ENCODE measurements at regions not wholly inside any gene's neighbourhood (a gene's known extent, or its start where the extent isn't known, plus 50 kb on each side); places are given as distances from the start of the nearest gene placed in this dataset.
A peak's percentile ranks its signal among the peaks of the same experiment; 100 is the strongest.

DNA sequence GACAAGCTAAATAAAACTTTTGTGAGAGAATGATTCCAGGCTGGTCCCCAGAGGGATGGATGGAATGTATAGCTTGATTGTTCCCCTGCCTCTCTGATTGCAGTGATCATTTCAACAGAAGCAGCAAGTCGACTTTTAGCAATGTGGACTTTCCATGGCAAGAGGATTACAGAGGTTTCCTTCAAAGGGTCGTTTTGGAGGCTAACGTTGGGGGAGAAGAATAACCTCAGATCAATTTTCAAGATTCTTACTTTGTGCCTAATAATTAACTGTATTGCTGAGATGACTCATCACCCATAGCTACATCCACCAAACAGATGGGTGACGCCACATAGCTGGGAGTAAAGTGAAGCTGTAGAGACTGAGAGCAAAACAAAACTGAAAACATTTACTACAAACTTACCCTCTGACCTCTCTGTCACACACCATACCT, 79.9 kb downstream of the GTPBP8 start:
- Histone ChIP-seq H3K36me3 (ENCODE audit: insufficient read depth, low read length) (no peaks in the 10 kb centered on the region), H3K27me3 (ENCODE audit: control insufficient read depth, insufficient read depth, low read length) (no peaks in the 10 kb centered on the region), H3K4me3 (ENCODE audit: low read length) (no peak overlapping the region), H3K4me1 (ENCODE audit: control insufficient read depth, insufficient read depth, low read length) (no peaks in the 10 kb centered on the region), H3K9ac (ENCODE audit: low read depth, low read length) (no peak overlapping the region), H3K9me3 (replicated peaks; ENCODE audit: low read length) (no peaks in the 10 kb centered on the region), H3K4me2 (ENCODE audit: low read length) (no peak overlapping the region)

DNA sequence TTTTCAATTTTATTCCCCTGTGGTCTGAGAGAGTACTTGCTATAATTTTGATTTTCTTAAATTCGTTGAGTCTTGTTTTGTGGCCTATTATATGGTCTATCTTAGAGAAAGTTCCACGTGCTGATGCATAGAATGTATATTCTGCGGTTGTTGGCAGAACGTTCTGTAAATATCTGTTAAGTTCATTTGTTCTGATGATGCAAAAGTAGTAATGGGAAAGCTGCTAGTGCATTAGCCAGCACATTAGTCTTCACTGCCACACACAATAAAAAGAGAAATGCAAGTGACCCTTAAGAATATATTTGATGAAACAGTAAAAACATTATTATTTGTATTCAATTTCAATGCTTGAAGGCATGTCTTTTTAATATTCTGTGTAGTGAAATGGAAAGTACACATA, 84.8 kb downstream of the GTPBP8 start:
- Histone ChIP-seq H3K4me2 (ENCODE audit: low read length) (no peak overlapping the region), H3K9ac (ENCODE audit: low read depth, low read length) (no peak overlapping the region), H3K9me3 (replicated peaks; ENCODE audit: low read length) (no peaks in the 10 kb centered on the region), H3K4me3 (ENCODE audit: low read length) (no peak overlapping the region), H3K36me3 (ENCODE audit: insufficient read depth, low read length) (no peaks in the 10 kb centered on the region), H3K4me1 (ENCODE audit: control insufficient read depth, insufficient read depth, low read length) (no peaks in the 10 kb centered on the region), H3K27me3 (ENCODE audit: control insufficient read depth, insufficient read depth, low read length) (no peaks in the 10 kb centered on the region)

GRCh38 chr3:113079218-113079961, 88.6 kb downstream of the GTPBP8 start:
- peak overlapping the region; percentile 18 for H3K4me2 ChIP-seq (ENCODE audit: low read length)
- H3K4me3 ChIP-seq (ENCODE audit: low read length) = no peak overlapping the region

DNA sequence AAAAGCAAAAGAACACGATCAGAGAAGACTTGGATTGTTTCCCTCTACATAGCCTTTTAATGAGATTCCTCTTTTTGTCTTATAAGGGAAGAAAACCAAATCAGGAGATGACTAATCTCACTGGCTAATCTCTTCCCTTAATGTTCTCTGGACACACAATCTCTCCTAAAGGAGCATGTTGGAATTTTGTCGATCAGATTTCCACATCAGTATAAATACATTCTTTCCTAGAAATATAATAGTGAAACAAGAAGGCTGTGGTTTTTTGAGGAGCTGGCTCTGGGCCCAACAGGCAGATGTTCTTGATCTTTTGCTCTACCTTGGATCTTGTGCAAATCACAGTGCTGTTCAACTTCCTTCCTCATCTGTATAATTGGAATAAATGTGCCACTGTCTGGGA, 94.0 kb downstream of the GTPBP8 start:
- peaks cover 25% of the 10 kb centered on the region for H3K27me3 ChIP-seq (ENCODE audit: control insufficient read depth, insufficient read depth, low read length)
- no peak overlapping the region for H3K9ac ChIP-seq (ENCODE audit: low read depth, low read length)
- H3K4me3 ChIP-seq (ENCODE audit: low read length) = no peak overlapping the region
- H3K9me3 ChIP-seq (replicated peaks; ENCODE audit: low read length) = no peaks in the 10 kb centered on the region
- H3K36me3 ChIP-seq (ENCODE audit: insufficient read depth, low read length) = no peaks in the 10 kb centered on the region
- H3K4me2 ChIP-seq (ENCODE audit: low read length) = peak overlapping the region; percentile 20
- peaks cover 7% of the 10 kb centered on the region for H3K4me1 ChIP-seq (ENCODE audit: control insufficient read depth, insufficient read depth, low read length)

More at GRCh38 chr3:113079218-113079961, 88.6 kb downstream of the GTPBP8 start:
- H3K9ac ChIP-seq (ENCODE audit: low read depth, low read length) = no peak overlapping the region
- H3K36me3 ChIP-seq (ENCODE audit: insufficient read depth, low read length) = no peaks in the 10 kb centered on the region
- H3K9me3 ChIP-seq (replicated peaks; ENCODE audit: low read length) = no peaks in the 10 kb centered on the region
- no peaks in the 10 kb centered on the region for H3K27me3 ChIP-seq (ENCODE audit: control insufficient read depth, insufficient read depth, low read length)
- H3K4me1 ChIP-seq (ENCODE audit: control insufficient read depth, insufficient read depth, low read length) = peaks cover 2% of the 10 kb centered on the region

DNA sequence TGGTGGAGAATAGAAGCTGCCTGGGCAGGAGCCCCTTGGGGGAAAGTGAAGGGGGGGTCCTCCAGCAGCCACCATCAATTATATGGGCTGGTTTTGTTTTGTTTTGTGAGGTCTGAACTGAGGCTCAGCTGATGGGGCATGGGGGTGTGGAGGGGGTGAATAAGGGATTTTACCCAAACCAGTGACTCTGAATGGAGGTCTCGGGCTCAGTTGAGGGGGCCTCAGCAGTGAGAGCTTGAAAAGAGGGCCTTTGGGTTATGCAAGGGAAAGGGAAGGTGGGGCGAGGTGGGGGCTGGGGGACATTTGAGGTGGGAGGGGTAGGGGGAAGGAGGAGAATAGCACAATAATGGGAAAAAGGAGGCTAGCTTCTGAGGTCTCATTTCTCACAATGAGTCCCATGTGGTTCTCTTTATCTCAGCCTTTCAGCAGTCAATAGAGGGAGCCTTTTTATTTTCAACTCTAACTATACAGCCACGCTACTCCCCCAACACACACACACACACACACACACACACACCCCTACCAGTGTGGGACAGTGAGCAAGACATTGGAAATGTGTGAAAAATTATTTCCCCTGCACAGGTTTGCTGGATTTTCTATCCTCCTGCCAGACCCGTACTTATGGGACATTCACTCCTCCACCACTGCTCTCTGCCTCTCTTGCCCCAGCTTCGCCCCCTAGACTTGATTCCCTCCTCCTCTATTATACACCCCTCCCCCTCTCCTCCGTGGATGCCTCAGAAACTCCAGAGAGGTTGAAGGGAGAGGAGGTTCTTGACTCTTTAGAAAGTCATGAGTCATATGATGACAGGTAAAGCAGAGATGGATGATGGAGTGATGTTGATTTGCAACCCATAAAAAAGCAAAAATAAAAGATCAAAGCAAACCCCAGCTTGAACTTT, 96.0 kb downstream of the GTPBP8 start:
- no peak overlapping the region for H3K4me2 ChIP-seq (ENCODE audit: low read length)
- no peaks in the 10 kb centered on the region for H3K36me3 ChIP-seq (ENCODE audit: insufficient read depth, low read length)
- no peaks in the 10 kb centered on the region for H3K9me3 ChIP-seq (replicated peaks; ENCODE audit: low read length)
- peaks cover 33% of the 10 kb centered on the region for H3K27me3 ChIP-seq (ENCODE audit: control insufficient read depth, insufficient read depth, low read length)
- no peak overlapping the region for H3K9ac ChIP-seq (ENCODE audit: low read depth, low read length)
- peaks cover 7% of the 10 kb centered on the region for H3K4me1 ChIP-seq (ENCODE audit: control insufficient read depth, insufficient read depth, low read length)
- no peak overlapping the region for H3K4me3 ChIP-seq (ENCODE audit: low read length)

- no peak overlapping the region for H3K4me3 ChIP-seq (ENCODE audit: low read length)
These were observed 97.8 kb downstream of the GTPBP8 start for GRCh38 chr3:113088616-113089015.

DNA sequence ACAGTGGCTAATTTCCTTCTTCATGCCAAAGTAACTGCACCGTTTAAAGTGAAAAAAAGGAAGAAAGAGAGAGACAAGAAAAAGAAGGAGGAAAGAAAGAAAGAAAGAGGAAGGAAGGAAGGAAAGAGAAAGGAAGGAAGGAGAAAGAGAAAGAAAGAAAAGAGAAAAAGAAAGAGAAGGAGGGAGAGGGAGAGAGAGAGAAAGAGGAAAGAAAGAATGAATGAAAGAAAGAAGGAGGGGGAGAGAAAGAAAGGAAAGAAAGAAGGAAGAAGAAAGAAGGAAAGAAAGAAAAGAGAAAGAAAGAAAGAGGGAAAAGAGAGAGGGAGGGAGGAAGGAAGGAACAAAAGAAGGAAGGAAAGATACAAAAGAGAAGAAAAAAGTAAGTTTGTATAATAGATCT, 100.6 kb downstream of the GTPBP8 start:
- H3K27me3 ChIP-seq (ENCODE audit: control insufficient read depth, insufficient read depth, low read length) = peaks cover 43% of the 10 kb centered on the region
- H3K4me3 ChIP-seq (ENCODE audit: low read length) = no peak overlapping the region
- peaks cover 4% of the 10 kb centered on the region for H3K4me1 ChIP-seq (ENCODE audit: control insufficient read depth, insufficient read depth, low read length)
- H3K4me2 ChIP-seq (ENCODE audit: low read length) = no peak overlapping the region
- H3K36me3 ChIP-seq (ENCODE audit: insufficient read depth, low read length) = no peaks in the 10 kb centered on the region
- no peak overlapping the region for H3K9ac ChIP-seq (ENCODE audit: low read depth, low read length)
- H3K9me3 ChIP-seq (replicated peaks; ENCODE audit: low read length) = no peaks in the 10 kb centered on the region

More at GRCh38 chr3:113088616-113089015, 97.8 kb downstream of the GTPBP8 start:
- Histone ChIP-seq H3K9me3 (replicated peaks; ENCODE audit: low read length) (no peaks in the 10 kb centered on the region), H3K9ac (ENCODE audit: low read depth, low read length) (no peak overlapping the region), H3K36me3 (ENCODE audit: insufficient read depth, low read length) (no peaks in the 10 kb centered on the region), H3K27me3 (ENCODE audit: control insufficient read depth, insufficient read depth, low read length) (peaks cover 33% of the 10 kb centered on the region), H3K4me2 (ENCODE audit: low read length) (no peak overlapping the region), H3K4me1 (ENCODE audit: control insufficient read depth, insufficient read depth, low read length) (peaks cover 7% of the 10 kb centered on the region)

- H3K4me2 ChIP-seq (ENCODE audit: low read length) = no peak overlapping the region
- peaks cover 35% of the 10 kb centered on the region for H3K27me3 ChIP-seq (ENCODE audit: control insufficient read depth, insufficient read depth, low read length)
These were observed 102.0 kb downstream of the GTPBP8 start for GRCh38 chr3:113092746-113093145.

DNA sequence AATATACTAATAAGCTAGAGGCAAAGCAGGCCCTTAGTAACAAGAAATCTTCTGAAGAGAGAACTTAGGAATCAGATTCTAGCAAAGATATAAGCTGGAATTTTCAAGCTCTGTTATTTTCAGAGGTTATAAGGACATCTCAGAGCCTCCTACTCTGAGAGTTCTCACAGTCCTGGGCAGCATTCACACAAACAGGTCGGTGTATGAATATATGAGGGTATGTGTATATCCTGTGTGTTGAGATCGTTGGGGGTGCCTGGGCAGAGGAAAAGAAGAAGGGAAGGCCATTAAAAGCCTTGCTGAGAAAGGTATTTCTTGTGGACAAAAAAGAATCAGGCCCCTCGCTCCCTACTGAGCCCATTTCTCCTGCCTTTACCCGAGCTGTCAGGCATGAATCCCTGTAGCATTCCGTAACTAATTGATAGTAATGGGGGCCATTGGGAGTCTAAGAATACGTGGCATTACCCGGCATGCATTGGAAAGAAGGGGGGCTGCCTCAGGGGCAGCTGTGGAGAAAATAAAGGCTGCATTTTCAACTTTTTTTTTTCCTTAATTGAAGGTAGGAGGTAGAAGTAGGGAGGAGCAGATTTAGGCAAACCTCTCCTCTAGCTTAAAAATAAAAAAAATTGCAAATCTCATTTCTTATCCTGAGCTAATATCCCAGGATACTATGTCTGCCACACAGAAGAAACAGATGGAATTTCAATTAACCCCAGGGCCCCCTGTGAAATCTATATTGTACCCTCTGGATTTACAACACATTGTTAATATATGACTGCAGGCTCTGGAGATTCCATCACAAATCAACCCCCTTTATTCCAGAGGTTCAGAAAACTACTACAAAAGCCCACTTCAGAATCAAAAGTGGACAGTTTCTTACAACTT, 103.8 kb downstream of the GTPBP8 start:
- Histone ChIP-seq H3K4me1 (ENCODE audit: control insufficient read depth, insufficient read depth, low read length) (peaks cover 17% of the 10 kb centered on the region), H3K4me2 (ENCODE audit: low read length) (no peak overlapping the region), H3K4me3 (ENCODE audit: low read length) (no peak overlapping the region), H3K9me3 (replicated peaks; ENCODE audit: low read length) (no peaks in the 10 kb centered on the region), H3K9ac (ENCODE audit: low read depth, low read length) (no peak overlapping the region), H3K27me3 (ENCODE audit: control insufficient read depth, insufficient read depth, low read length) (peaks cover 20% of the 10 kb centered on the region), H3K36me3 (ENCODE audit: insufficient read depth, low read length) (no peaks in the 10 kb centered on the region)

More at GRCh38 chr3:113092746-113093145, 102.0 kb downstream of the GTPBP8 start:
- no peaks in the 10 kb centered on the region for H3K36me3 ChIP-seq (ENCODE audit: insufficient read depth, low read length)
- H3K9ac ChIP-seq (ENCODE audit: low read depth, low read length) = no peak overlapping the region
- H3K4me1 ChIP-seq (ENCODE audit: control insufficient read depth, insufficient read depth, low read length) = peaks cover 6% of the 10 kb centered on the region
- H3K9me3 ChIP-seq (replicated peaks; ENCODE audit: low read length) = no peaks in the 10 kb centered on the region
- H3K4me3 ChIP-seq (ENCODE audit: low read length) = no peak overlapping the region

DNA sequence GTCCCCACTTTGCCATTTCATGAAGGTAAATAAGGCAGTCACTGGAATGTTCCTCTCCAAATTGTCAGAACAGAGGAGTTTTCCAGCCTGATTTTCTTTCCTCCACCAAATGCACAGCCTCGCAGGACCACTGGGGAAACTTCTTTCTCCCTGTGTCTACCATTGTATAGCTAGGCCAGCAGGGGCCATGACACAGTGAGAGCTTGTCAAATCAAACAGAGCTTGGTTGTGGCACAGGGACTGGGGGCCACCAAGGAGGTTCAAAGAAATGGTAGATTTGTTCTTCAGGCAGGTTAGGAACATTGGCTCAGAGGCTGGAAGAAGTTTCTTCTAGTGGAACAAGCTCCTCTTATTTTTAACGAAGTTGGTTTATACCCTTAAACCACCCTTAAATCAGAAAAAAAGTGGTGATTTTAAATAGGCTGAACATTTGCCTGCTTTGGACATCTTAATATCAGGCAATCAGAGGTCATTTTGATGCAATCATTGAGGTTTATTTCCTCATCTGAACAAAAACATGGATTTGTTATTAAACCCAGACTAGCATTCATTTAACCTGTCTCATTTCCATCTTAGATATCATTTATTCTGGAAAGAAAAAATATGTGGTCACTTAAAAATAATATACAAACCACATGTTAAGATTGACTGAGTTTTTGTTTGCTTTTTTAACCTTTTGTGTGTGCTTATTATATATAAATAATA, 105.6 kb downstream of the GTPBP8 start:
- H3K27me3 ChIP-seq (ENCODE audit: control insufficient read depth, insufficient read depth, low read length) = peaks cover 10% of the 10 kb centered on the region
- H3K9ac ChIP-seq (ENCODE audit: low read depth, low read length) = no peak overlapping the region
- H3K4me1 ChIP-seq (ENCODE audit: control insufficient read depth, insufficient read depth, low read length) = peaks cover 17% of the 10 kb centered on the region
- no peaks in the 10 kb centered on the region for H3K9me3 ChIP-seq (replicated peaks; ENCODE audit: low read length)
- H3K4me3 ChIP-seq (ENCODE audit: low read length) = no peak overlapping the region
- no peak overlapping the region for H3K4me2 ChIP-seq (ENCODE audit: low read length)
- no peaks in the 10 kb centered on the region for H3K36me3 ChIP-seq (ENCODE audit: insufficient read depth, low read length)

Data from skeletal muscle satellite cell (primary cell).